ENCODE measurements at regions not wholly inside any gene's neighbourhood (a gene's known extent, or its start where the extent isn't known, plus 50 kb on each side); places are given as distances from the start of the nearest gene placed in this dataset.

DNA sequence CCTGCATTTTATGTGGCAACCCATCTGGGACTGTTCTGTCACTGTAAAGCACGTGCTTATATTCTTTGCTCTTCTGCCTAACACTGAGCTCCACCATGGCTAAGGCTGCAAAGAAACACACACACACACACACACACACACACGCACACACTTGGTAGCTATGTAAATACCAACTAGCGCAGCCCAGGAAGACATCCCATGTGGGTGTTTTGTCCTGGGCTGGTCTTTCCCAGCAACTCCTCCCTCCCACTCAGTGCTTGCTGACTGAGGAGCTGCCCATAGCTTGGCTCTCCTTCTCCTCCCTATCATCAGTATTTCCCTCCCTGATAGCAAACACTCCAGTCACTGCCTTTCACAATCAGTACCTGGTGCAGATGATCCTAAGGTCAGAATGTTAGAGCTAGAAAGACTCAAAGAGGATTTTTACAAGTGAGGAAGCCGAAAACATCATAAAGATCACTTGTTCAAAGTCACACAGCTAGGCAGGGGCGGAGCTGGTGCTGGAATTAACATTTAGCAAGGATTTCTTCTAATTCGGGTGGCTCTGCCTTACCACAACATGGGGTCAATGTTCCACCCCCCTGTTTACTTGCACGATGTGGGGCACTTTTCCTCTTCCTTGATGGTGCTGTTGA lies 377.1 kb upstream of the TBL1XR1 start:
- H3K36me3 Mint-ChIP-seq (ENCODE audit: unreplicated experiment): no peaks in the 10 kb centered on the region

GRCh38 chr3:177576746-177577145 lies 379.5 kb upstream of the TBL1XR1 start:
- no peak overlapping the region for H3K4me3 Mint-ChIP-seq (ENCODE audit: unreplicated experiment)
- H3K27ac Mint-ChIP-seq (ENCODE audit: unreplicated experiment): no peak overlapping the region
- H3K27me3 Mint-ChIP-seq (ENCODE audit: unreplicated experiment): no peaks in the 10 kb centered on the region
- TF ChIP-seq, protein P1, sequence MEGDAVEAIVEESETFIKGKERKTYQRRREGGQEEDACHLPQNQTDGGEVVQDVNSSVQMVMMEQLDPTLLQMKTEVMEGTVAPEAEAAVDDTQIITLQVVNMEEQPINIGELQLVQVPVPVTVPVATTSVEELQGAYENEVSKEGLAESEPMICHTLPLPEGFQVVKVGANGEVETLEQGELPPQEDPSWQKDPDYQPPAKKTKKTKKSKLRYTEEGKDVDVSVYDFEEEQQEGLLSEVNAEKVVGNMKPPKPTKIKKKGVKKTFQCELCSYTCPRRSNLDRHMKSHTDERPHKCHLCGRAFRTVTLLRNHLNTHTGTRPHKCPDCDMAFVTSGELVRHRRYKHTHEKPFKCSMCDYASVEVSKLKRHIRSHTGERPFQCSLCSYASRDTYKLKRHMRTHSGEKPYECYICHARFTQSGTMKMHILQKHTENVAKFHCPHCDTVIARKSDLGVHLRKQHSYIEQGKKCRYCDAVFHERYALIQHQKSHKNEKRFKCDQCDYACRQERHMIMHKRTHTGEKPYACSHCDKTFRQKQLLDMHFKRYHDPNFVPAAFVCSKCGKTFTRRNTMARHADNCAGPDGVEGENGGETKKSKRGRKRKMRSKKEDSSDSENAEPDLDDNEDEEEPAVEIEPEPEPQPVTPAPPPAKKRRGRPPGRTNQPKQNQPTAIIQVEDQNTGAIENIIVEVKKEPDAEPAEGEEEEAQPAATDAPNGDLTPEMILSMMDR (IDR thresholded peaks at IDR 0.05): no peak
- no peak for DNase-seq (ENCODE audit: extremely low spot score, unreplicated experiment)
- no peaks in the 10 kb centered on the region for H3K9me3 Mint-ChIP-seq (ENCODE audit: unreplicated experiment)
- no peaks in the 10 kb centered on the region for H3K36me3 Mint-ChIP-seq (ENCODE audit: unreplicated experiment)
- peaks cover 26% of the 10 kb centered on the region for H3K4me1 Mint-ChIP-seq (ENCODE audit: unreplicated experiment)

More for the DNA sequence above, 377.1 kb upstream of the TBL1XR1 start:
- Mint-ChIP-seq H3K27me3 (ENCODE audit: unreplicated experiment) (no peaks in the 10 kb centered on the region), H3K4me3 (ENCODE audit: unreplicated experiment) (no peak overlapping the region), H3K4me1 (ENCODE audit: unreplicated experiment) (peaks cover 33% of the 10 kb centered on the region), H3K9me3 (ENCODE audit: unreplicated experiment) (no peaks in the 10 kb centered on the region), H3K27ac (ENCODE audit: unreplicated experiment) (no peak overlapping the region)
- TF ChIP-seq, protein P1 (IDR thresholded peaks at IDR 0.05): no peak
- DNase-seq (ENCODE audit: extremely low spot score, unreplicated experiment): no peak

- H3K36me3 Mint-ChIP-seq (ENCODE audit: unreplicated experiment): no peaks in the 10 kb centered on the region
- TF ChIP-seq, protein P1 (IDR thresholded peaks at IDR 0.05): no peak
Observed at GRCh38 chr3:177578488-177578887, 381.2 kb upstream of the TBL1XR1 start.

DNA sequence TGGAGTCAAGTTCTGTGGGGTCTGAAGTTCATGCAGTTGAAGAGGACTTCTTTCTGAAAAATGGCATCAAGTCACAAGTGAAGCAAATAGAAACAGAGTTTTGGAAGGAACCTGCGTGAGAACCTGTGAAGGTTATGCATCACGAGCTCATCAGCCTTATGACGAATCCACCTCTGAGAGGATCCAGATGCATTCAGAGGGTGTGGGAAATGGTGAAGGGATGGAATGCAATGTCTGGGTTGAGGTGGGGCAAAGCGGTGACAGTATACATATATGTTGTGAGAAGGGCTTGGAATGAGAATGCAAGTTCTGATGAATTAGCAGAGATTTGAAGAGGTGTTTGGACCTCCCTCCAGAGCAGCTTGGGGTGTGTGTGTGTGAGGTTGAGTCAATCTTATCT lies 382.1 kb upstream of the TBL1XR1 start:
- Mint-ChIP-seq H3K36me3 (ENCODE audit: unreplicated experiment) (no peaks in the 10 kb centered on the region), H3K27ac (ENCODE audit: unreplicated experiment) (no peak overlapping the region), H3K27me3 (ENCODE audit: unreplicated experiment) (no peaks in the 10 kb centered on the region), H3K9me3 (ENCODE audit: unreplicated experiment) (no peaks in the 10 kb centered on the region), H3K4me1 (ENCODE audit: unreplicated experiment) (peaks cover 14% of the 10 kb centered on the region), H3K4me3 (ENCODE audit: unreplicated experiment) (no peak overlapping the region)
- no peak for DNase-seq (ENCODE audit: extremely low spot score, unreplicated experiment)
- TF ChIP-seq, protein P1 (IDR thresholded peaks at IDR 0.05): no peak

More at GRCh38 chr3:177578488-177578887, 381.2 kb upstream of the TBL1XR1 start:
- no peaks in the 10 kb centered on the region for H3K9me3 Mint-ChIP-seq (ENCODE audit: unreplicated experiment)
- peaks cover 17% of the 10 kb centered on the region for H3K4me1 Mint-ChIP-seq (ENCODE audit: unreplicated experiment)
- H3K27ac Mint-ChIP-seq (ENCODE audit: unreplicated experiment): no peak overlapping the region
- DNase-seq (ENCODE audit: extremely low spot score, unreplicated experiment): no peak
- no peaks in the 10 kb centered on the region for H3K27me3 Mint-ChIP-seq (ENCODE audit: unreplicated experiment)
- H3K4me3 Mint-ChIP-seq (ENCODE audit: unreplicated experiment): no peak overlapping the region

- no peak overlapping the region for H3K4me3 Mint-ChIP-seq (ENCODE audit: unreplicated experiment)
- H3K4me1 Mint-ChIP-seq (ENCODE audit: unreplicated experiment): peaks cover 6% of the 10 kb centered on the region
- no peaks in the 10 kb centered on the region for H3K36me3 Mint-ChIP-seq (ENCODE audit: unreplicated experiment)
- no peak overlapping the region for H3K27ac Mint-ChIP-seq (ENCODE audit: unreplicated experiment)
- no peak for DNase-seq (ENCODE audit: extremely low spot score, unreplicated experiment)
- no peaks in the 10 kb centered on the region for H3K27me3 Mint-ChIP-seq (ENCODE audit: unreplicated experiment)
- TF ChIP-seq, protein P1 (IDR thresholded peaks at IDR 0.05): no peak
- no peaks in the 10 kb centered on the region for H3K9me3 Mint-ChIP-seq (ENCODE audit: unreplicated experiment)
Observed at GRCh38 chr3:177580437-177580836, 383.2 kb upstream of the TBL1XR1 start.
